ENCODE measurements at regions not wholly inside any gene's neighbourhood (a gene's known extent, or its start where the extent isn't known, plus 50 kb on each side); places are given as distances from the start of the nearest gene placed in this dataset.

GRCh38 chr1:196063294-196063693 is 544.9 kb downstream of the KCNT2 start:
- TF ChIP-seq CTCF (IDR thresholded peaks at IDR 0.05), result no peak
- TF ChIP-seq POLR2A (IDR thresholded peaks at IDR 0.05), result no peak
- TF ChIP-seq EP300 (IDR thresholded peaks at IDR 0.05), result no peak
